Esophagus squamous epithelium (tissue), 4 donors: ENCODE measurements at regions not wholly inside any gene's neighbourhood (a gene's known extent, or its start where the extent isn't known, plus 50 kb on each side); places are given as distances from the start of the nearest gene placed in this dataset.

Experiments used
- POLR2A ChIP-seq, 4 donors: fragments of 450-650 bp; IDR thresholded peaks; one replicate each; pipeline ENCODE4 v1.6.1; 2017; ENCODE audit warnings: antibody characterized with exemption in 4 of 4, mild to moderate bottlenecking in 4 of 4, moderate library complexity in 3 of 4
- TF ChIP-seq, protein P1 (sequence below), 6 experiments: fragments of 450-650 bp in 4 of 6; fragments of 200-600 bp in 2 of 6; sonication (generic) in 2 of 6; IDR thresholded peaks; one replicate each; pipeline ENCODE4 v1.5.1; 2016 to 2019; ENCODE audit warnings: antibody characterized with exemption in 6 of 6, mild to moderate bottlenecking in 4 of 6, moderate library complexity in 4 of 6

DNA sequence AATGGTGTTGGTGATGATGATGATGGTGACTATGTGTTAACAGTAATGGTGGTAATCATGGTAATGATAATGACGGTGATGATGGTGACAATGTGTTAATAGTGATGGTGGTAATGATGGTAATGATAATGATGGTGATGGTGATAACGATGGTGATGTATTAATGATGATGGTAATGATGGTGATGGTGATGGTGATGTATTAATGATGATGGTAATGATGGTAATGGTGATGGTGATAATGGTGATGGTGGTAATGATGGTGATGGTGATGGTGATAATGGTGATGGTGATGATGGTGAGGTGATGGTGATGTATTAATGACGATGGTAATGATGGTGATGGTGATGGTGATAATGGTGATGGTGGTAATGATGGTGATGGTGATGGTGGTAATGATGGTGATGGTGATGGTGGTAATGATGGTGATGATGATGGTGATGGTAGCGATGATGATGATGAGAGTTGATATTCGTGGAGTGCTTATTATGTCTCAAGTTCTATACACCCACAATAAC is 212.8 kb upstream of the NCKAP5 start:
- TF ChIP-seq, protein P1, sequence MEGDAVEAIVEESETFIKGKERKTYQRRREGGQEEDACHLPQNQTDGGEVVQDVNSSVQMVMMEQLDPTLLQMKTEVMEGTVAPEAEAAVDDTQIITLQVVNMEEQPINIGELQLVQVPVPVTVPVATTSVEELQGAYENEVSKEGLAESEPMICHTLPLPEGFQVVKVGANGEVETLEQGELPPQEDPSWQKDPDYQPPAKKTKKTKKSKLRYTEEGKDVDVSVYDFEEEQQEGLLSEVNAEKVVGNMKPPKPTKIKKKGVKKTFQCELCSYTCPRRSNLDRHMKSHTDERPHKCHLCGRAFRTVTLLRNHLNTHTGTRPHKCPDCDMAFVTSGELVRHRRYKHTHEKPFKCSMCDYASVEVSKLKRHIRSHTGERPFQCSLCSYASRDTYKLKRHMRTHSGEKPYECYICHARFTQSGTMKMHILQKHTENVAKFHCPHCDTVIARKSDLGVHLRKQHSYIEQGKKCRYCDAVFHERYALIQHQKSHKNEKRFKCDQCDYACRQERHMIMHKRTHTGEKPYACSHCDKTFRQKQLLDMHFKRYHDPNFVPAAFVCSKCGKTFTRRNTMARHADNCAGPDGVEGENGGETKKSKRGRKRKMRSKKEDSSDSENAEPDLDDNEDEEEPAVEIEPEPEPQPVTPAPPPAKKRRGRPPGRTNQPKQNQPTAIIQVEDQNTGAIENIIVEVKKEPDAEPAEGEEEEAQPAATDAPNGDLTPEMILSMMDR (IDR thresholded peaks at IDR 0.05) = no peak
- no peak for TF ChIP-seq POLR2A (IDR thresholded peaks at IDR 0.05)
